ENCODE measurements at regions not wholly inside any gene's neighbourhood (a gene's known extent, or its start where the extent isn't known, plus 50 kb on each side); places are given as distances from the start of the nearest gene placed in this dataset.

DNA sequence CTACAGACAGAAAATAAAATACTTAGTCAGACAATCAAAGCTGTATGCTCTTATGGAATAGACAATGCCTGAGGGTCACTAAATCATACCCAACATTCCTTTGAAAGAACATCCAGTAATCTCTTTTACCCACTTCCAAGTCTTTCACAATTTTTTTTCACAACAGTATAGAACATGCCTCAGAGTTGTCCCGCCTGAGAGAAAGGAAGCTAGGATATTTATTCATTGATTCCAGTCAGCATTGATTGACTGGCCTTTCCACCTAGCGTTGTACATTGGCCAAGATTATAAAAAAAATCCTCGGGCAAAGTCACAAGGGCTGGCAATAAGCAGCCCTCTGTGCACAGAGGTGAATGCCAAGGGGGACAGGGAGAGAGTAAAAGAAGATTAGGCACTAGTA, 318.1 kb upstream of the PIK3R1 start:
- Mint-ChIP-seq H3K36me3 (ENCODE audit: insufficient read depth in 1 of 3, low read depth in 3 of 3) (peaks cover 3 to 8% (median 4%) of the 10 kb centered on the region in 3 experiments; a peak in 4 of 7 replicates), H3K4me1 (peaks cover 4% of the 10 kb centered on the region in 2 experiments; a peak in 2 of 4 replicates), H3K27ac (no peak overlapping the region), H3K4me3 (no peak overlapping the region), H3K9me3 (peaks cover 7 to 9% of the 10 kb centered on the region in 2 experiments), H3K27me3 (ENCODE audit: low read depth) (no peaks in the 10 kb centered on the region; the same call in 1 of the 2 replicates)
- Histone ChIP-seq H3K4ac (ENCODE audit: low read depth, low read length) (no peak overlapping the region), H4K20me1 (ENCODE audit: control insufficient read depth, insufficient read depth, insufficient read length) (no peaks in the 10 kb centered on the region), H3K9ac (ENCODE audit: extremely low read depth, insufficient read length, low read length) (no peak overlapping the region), H3K23ac (ENCODE audit: insufficient read length, low read depth, low read length) (no peak overlapping the region), H2BK5ac (ENCODE audit: insufficient read length, low read length) (no peak overlapping the region), H3K4me1 (ENCODE audit: insufficient read depth, low read length) (no peaks in the 10 kb centered on the region), H3K14ac (ENCODE audit: insufficient read depth, low read length) (no peak overlapping the region), H3K79me2 (ENCODE audit: insufficient read depth, low read length) (no peaks in the 10 kb centered on the region), H2AFZ (ENCODE audit: low read length) (no peak overlapping the region), H4K91ac (ENCODE audit: insufficient read length, low read depth, low read length) (no peak overlapping the region), H2BK120ac (ENCODE audit: low read depth, low read length, poor library complexity, severe bottlenecking) (no peak overlapping the region), H3K27ac (ENCODE audit: insufficient read length, low read depth, low read length) (no peak overlapping the region), H2BK15ac (ENCODE audit: low read depth, low read length) (no peak overlapping the region), H4K8ac (replicated peaks; ENCODE audit: insufficient read length, low read depth, low read length) (no peak overlapping the region), H3K27me3 (ENCODE audit: insufficient read depth, low read length) (no peaks in the 10 kb centered on the region), H3K23me2 (ENCODE audit: insufficient read length, low read depth, low read length, poor library complexity, severe bottlenecking) (no peaks in the 10 kb centered on the region), H3K4me2 (ENCODE audit: insufficient read depth, insufficient read length, low read length) (no peak overlapping the region), H3K79me1 (ENCODE audit: insufficient read depth, low read depth, low read length, poor library complexity, severe bottlenecking) (no peaks in the 10 kb centered on the region), H4K5ac (ENCODE audit: insufficient read length, low read depth, low read length) (no peak overlapping the region), H3K56ac (ENCODE audit: insufficient read length, low read depth, low read length) (no peak overlapping the region), H2AK5ac (ENCODE audit: insufficient read length, low read length) (no peak overlapping the region), H3K18ac (ENCODE audit: insufficient read length, low read depth, low read length) (no peak overlapping the region), H3K9me3 (ENCODE audit: control insufficient read depth, low read depth, low read length) (no peaks in the 10 kb centered on the region), H2BK20ac (ENCODE audit: low read depth, low read length, poor library complexity, severe bottlenecking) (no peak overlapping the region), H2BK12ac (ENCODE audit: insufficient read length, low read depth, low read length) (no peak overlapping the region), H3T11ph (ENCODE audit: low read length) (no peak overlapping the region)
- WGBS (ENCODE audit: extremely low coverage, insufficient read length, low lambda C conversion rate) = no CpG with 5 or more reads among the region's 3 CpGs
- TF ChIP-seq, protein P1, sequence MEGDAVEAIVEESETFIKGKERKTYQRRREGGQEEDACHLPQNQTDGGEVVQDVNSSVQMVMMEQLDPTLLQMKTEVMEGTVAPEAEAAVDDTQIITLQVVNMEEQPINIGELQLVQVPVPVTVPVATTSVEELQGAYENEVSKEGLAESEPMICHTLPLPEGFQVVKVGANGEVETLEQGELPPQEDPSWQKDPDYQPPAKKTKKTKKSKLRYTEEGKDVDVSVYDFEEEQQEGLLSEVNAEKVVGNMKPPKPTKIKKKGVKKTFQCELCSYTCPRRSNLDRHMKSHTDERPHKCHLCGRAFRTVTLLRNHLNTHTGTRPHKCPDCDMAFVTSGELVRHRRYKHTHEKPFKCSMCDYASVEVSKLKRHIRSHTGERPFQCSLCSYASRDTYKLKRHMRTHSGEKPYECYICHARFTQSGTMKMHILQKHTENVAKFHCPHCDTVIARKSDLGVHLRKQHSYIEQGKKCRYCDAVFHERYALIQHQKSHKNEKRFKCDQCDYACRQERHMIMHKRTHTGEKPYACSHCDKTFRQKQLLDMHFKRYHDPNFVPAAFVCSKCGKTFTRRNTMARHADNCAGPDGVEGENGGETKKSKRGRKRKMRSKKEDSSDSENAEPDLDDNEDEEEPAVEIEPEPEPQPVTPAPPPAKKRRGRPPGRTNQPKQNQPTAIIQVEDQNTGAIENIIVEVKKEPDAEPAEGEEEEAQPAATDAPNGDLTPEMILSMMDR (conservative IDR thresholded peaks at IDR 0.05) = no peak
- no peak for DNase-seq
